Osteocyte (in vitro differentiated cells): ENCODE measurements at regions not wholly inside any gene's neighbourhood (a gene's known extent, or its start where the extent isn't known, plus 50 kb on each side); places are given as distances from the start of the nearest gene placed in this dataset.
"Not testable (repeated sequence)": the region's sequence is repeated elsewhere in the genome, so short reads cannot be mapped to it uniquely, and the experiment has no call there.

Source experiments
- DNase-seq: peaks from one replicate; pipeline ENCODE4 v3.0.0; 2021; ENCODE audit warnings: mixed read lengths; ENCODE audit not compliant: unreplicated experiment; ENCODE audit errors: extremely low spot score
- H3K27ac Mint-ChIP-seq: one replicate; pipeline ENCODE4 v1.8.0; 2021; ENCODE audit warnings: mild to moderate bottlenecking, mixed read lengths; ENCODE audit not compliant: unreplicated experiment
- H3K27me3 Mint-ChIP-seq: one replicate; pipeline ENCODE4 v1.8.0; 2021; ENCODE audit warnings: mixed read lengths; ENCODE audit not compliant: unreplicated experiment
- H3K36me3 Mint-ChIP-seq: one replicate; pipeline ENCODE4 v1.8.0; 2021; ENCODE audit warnings: mixed read lengths; ENCODE audit not compliant: unreplicated experiment
- H3K4me1 Mint-ChIP-seq: one replicate; pipeline ENCODE4 v1.8.0; 2021; ENCODE audit warnings: mixed read lengths; ENCODE audit not compliant: unreplicated experiment
- H3K4me3 Mint-ChIP-seq: one replicate; pipeline ENCODE4 v1.8.0; 2021; ENCODE audit warnings: mild to moderate bottlenecking, moderate library complexity, mixed read lengths; ENCODE audit not compliant: unreplicated experiment
- H3K9me3 Mint-ChIP-seq: one replicate; pipeline ENCODE4 v1.8.0; 2021; ENCODE audit warnings: mixed read lengths; ENCODE audit not compliant: unreplicated experiment
- CTCF ChIP-seq: fragments of 200-600 bp; sonication (generic); IDR thresholded peaks from 2 replicates; pipeline ENCODE4 v1.5.0; 2021; ENCODE audit warnings: antibody characterized with exemption, mild to moderate bottlenecking, moderate library complexity

GRCh38 chr5:122615832-122616231 is 159.0 kb upstream of the SNX2 start:
- H3K4me3 Mint-ChIP-seq, result no peak overlapping the region
- H3K27ac Mint-ChIP-seq, result no peak overlapping the region
- TF ChIP-seq CTCF, result no peak
- H3K4me1 Mint-ChIP-seq, result peaks cover 2% of the 10 kb centered on the region
- no peaks in the 10 kb centered on the region for H3K27me3 Mint-ChIP-seq
- no peaks in the 10 kb centered on the region for H3K9me3 Mint-ChIP-seq
- H3K36me3 Mint-ChIP-seq, result no peaks in the 10 kb centered on the region
- no peak for DNase-seq

GRCh38 chr5:122618046-122618445 is 156.8 kb upstream of the SNX2 start:
- not testable (repeated sequence) for H3K27me3 Mint-ChIP-seq, H3K9me3 Mint-ChIP-seq, H3K27ac Mint-ChIP-seq, H3K4me1 Mint-ChIP-seq, DNase-seq, H3K4me3 Mint-ChIP-seq, H3K36me3 Mint-ChIP-seq

- H3K4me1 Mint-ChIP-seq, H3K4me3 Mint-ChIP-seq, H3K27ac Mint-ChIP-seq, DNase-seq, H3K27me3 Mint-ChIP-seq, H3K9me3 Mint-ChIP-seq, H3K36me3 Mint-ChIP-seq: not testable (repeated sequence)
Observed at GRCh38 chr5:122620768-122621167, 154.1 kb upstream of the SNX2 start.

GRCh38 chr5:122628714-122629113 is 146.2 kb upstream of the SNX2 start:
- H3K9me3 Mint-ChIP-seq, H3K4me3 Mint-ChIP-seq, H3K27me3 Mint-ChIP-seq, DNase-seq, H3K27ac Mint-ChIP-seq, H3K4me1 Mint-ChIP-seq, H3K36me3 Mint-ChIP-seq: not testable (repeated sequence)

- H3K36me3 Mint-ChIP-seq, result no peaks in the 10 kb centered on the region
- H3K27ac Mint-ChIP-seq, result no peak overlapping the region
- H3K4me1 Mint-ChIP-seq, result no peaks in the 10 kb centered on the region
- no peaks in the 10 kb centered on the region for H3K9me3 Mint-ChIP-seq
- H3K27me3 Mint-ChIP-seq, result peaks cover 13% of the 10 kb centered on the region
- H3K4me3 Mint-ChIP-seq, result no peak overlapping the region
- no peak for DNase-seq
- no peak for TF ChIP-seq CTCF
Observed at GRCh38 chr5:122629121-122629677, 145.7 kb upstream of the SNX2 start.

- Mint-ChIP-seq H3K9me3 (no peaks in the 10 kb centered on the region), H3K27me3 (peaks cover 20% of the 10 kb centered on the region), H3K27ac (no peak overlapping the region), H3K4me3 (no peak overlapping the region), H3K4me1 (no peaks in the 10 kb centered on the region), H3K36me3 (no peaks in the 10 kb centered on the region)
- DNase-seq, result no peak
- no peak for TF ChIP-seq CTCF
Observed at GRCh38 chr5:122638581-122638980, 136.3 kb upstream of the SNX2 start.

GRCh38 chr5:122639033-122639432 is 135.8 kb upstream of the SNX2 start:
- Mint-ChIP-seq H3K9me3 (no peaks in the 10 kb centered on the region), H3K4me3 (no peak overlapping the region), H3K36me3 (no peaks in the 10 kb centered on the region), H3K27me3 (peaks cover 20% of the 10 kb centered on the region), H3K4me1 (no peaks in the 10 kb centered on the region), H3K27ac (no peak overlapping the region)
- TF ChIP-seq CTCF, result no peak
- no peak for DNase-seq
